ENCODE measurements at regions not wholly inside any gene's neighbourhood (a gene's known extent, or its start where the extent isn't known, plus 50 kb on each side); places are given as distances from the start of the nearest gene placed in this dataset.

DNA sequence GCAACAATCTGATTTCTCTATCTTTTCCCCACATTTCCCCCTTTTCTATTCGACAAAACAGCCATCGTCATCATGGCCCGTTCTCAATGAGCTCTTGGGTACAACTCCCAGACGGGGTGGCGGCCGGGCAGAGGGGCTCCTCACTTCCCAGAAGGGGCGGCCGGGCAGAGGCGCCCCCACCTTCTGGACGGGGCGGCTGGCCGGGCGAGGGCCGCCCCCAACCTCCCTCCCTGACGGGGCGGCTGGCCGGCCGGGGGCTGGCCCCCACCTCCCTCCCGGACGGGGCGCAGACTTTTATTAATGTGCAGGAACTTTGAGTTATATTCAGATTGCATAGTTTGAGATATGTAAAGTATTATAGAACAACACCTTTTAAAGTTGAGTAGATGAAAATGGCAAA lies 64.4 kb upstream of the HPGD start:
- DNase-seq, result no peak

DNA sequence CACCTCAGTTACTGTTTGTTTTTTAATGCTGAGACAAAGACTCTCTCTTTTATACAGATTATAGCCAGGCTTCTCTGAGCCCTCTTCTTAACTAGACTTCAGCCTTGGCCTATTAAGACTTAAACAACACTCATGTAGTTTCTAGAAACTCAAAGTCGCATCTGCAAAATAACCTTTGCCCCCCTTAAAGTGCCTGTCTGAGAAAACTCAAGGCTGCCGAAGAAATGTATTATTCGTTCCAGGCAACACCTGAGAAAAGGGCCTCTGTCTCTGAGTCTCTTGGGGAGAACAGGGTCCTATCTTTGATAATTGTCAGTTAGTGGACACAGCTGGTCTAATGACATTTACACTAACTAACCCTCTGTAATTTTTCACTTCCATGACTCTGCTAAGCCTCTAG lies 60.8 kb upstream of the HPGD start:
- DNase-seq, result no peak

DNA sequence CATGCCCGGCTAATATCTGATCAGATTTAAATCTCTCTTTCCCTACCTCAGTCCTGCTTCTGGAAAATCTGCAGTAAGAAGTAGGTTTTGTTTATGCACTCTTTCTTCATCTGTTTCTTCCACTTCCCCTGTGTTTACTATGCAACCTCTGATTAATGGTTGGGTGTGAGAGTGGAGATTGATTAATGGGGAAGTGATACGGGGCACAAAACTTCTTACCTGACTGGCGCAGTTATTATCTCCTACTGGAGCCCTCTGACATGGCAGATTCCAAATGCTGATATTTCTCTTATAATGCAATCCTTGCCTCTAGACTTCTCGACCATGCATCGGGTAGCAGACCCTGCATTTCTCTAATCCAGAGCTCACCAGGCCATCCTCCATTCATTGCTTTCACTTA lies 60.2 kb upstream of the HPGD start:
- no peak for DNase-seq

DNA sequence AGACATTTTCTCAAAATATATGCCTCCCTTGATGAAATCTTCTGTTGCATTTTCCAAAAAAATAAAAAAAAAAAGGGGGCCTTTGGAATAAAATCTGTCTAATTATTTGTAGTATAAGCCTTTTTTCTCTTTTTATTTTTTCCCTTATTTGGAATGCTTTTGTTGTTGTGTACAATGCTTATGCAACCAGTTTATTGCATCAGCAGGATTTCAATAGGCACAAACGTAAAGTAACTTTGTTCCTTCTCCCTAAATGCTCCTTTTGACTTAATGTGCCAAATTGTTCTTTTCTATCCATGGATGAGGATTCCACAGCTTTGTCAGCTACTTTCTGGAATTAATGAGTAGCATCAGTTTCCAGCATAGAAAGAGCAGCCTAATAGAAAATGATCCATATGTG lies 59.6 kb upstream of the HPGD start:
- peak in 1 of 3 donors; percentile 44 for DNase-seq

DNA sequence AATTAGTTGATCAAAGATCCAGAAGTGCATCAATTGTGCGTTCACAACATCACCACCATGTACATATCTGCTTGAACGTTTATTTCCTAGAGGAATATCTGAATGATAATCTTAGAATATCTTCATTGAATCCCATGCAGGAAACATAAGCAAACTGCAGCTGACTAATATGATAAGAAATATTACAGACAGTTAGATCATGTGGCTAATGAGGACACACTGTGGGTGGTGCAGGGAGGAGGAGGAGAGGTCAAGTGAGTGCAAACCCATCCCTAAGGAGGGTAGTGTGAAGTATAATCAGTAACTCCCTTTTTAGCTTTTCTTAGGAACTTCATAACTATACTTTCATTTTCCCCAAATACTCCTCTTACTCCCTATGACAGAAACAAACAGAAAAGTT lies 58.3 kb upstream of the HPGD start:
- peak; percentile 56 to 64 (median 59) for DNase-seq

DNA sequence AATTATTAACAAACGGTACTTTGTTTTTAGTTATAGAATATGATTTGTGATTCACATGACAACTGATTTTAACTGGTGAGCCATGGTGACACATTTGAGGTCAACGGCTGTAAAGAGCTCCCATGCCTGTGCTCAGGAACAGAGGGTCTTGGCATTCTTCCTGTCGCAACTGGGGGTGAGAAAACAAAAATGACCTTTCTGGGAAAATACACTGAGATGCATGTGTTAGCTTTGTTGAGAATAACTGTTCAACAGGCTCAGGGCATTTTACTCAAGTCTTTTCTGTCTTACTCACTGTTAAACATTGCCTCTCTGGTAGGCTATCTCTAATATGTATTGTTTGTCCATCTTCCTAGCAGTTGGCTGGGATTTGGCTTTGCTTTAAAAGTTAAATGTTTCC lies 57.1 kb upstream of the HPGD start:
- DNase-seq, result no peak

DNA sequence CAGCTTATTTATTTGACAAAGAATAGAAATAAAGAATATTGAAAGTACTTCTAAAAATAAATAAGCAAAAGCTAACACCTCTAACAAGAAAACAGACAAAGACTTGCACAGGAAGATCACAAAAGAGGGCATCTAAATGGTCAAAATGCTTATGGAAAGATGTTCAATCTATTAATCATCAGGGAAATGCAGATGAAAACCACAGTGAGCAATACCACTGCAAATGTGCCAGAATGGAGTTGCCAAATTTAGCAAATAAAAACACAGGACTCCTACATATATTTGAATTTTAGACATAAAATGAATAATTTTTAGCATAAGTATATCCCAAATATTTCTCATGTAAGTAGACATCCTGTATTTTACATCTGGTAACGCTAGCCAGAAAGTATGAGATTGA lies 56.1 kb upstream of the HPGD start:
- DNase-seq, result peak in 1 of 3 donors; percentile 19

DNA sequence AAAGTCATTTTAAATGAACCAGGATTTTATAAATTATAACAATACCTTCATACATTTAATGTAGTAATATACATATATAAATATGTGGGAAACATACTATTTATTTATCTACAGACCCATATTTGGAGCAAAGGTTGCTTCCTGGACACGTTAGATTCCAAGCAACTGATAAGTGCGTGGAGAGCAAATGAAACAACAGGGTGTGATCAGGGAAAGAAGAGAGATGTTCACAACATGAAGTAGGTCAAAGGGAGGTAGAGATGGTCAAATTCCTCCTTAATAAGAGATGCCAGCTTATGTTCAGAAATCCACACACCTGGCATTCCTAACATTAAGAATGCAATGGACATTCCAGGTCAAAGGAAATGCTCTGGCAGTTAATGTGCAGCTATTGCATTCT lies 53.1 kb upstream of the HPGD start:
- DNase-seq, result no peak

All from suppressor macrophage treated with lipopolysaccharide for 1 hour (primary cell).